SK-N-SH (cell line): ENCODE measurements at regions not wholly inside any gene's neighbourhood (a gene's known extent, or its start where the extent isn't known, plus 50 kb on each side); places are given as distances from the start of the nearest gene placed in this dataset.

ENCODE experiments used
- CTCF ChIA-PET: fragments of 300-600, 350-600 bp; formaldehyde crosslinking; extraction: SDS; loops from one replicate; lab custom pipeline; 2021; lab: Yijun Ruan, JAX
- POLR2A ChIA-PET: fragments of 350-600 bp; sonication (Branson Sonifier 250); formaldehyde crosslinking; extraction: SDS; loops from one replicate; lab custom pipeline; 2020; ENCODE audit warnings: antibody characterized with exemption, inconsistent platforms; lab: Yijun Ruan, JAX
- DNase-seq: peaks from one replicate; pipeline ENCODE4 v3.0.0; 2012
- H2AFZ ChIP-seq: fragments of 200-600 bp; sonication (generic); 2 replicates; pipeline ENCODE4 v1.8.1; 2016; ENCODE audit warnings: antibody characterized with exemption, mild to moderate bottlenecking, low read depth
- H3F3A ChIP-seq: fragments of 200-600 bp; sonication (generic); replicated peaks from 2 replicates; pipeline ENCODE3; 2016; ENCODE audit warnings: antibody characterized with exemption, mild to moderate bottlenecking; ENCODE audit not compliant: insufficient read depth
- H3K27ac ChIP-seq, 2 experiments: fragments of 200-500 bp in 1 of 2; fragments of 200-600 bp in 1 of 2; sonication (Bioruptor generic) in 1 of 2; sonication (generic), shearing (Covaris generic) in 1 of 2; 2 replicates each; pipeline versions ENCODE4 v1.5.1 to v1.6.1; 2014 to 2016; ENCODE audit warnings: low read depth in 2 of 2, inconsistent platforms in 1 of 2, low read length in 1 of 2, mild to moderate bottlenecking in 1 of 2, mixed read lengths in 1 of 2
- H3K27me3 ChIP-seq: fragments of 200-600 bp; sonication (generic), shearing (Covaris generic); 2 replicates; pipeline ENCODE4 v1.6.1; 2016; ENCODE audit warnings: mixed run types; ENCODE audit not compliant: insufficient read depth
- H3K36me3 ChIP-seq, 2 experiments: fragments of 200-500 bp in 1 of 2; fragments of 200-600 bp in 1 of 2; sonication (Bioruptor generic) in 1 of 2; sonication (generic) in 1 of 2; replicated peaks in 1 of 2; 2 replicates each; pipeline versions ENCODE3 to v1.5.1; 2014 to 2016; ENCODE audit warnings: low read length in 1 of 2, mild to moderate bottlenecking in 1 of 2; ENCODE audit not compliant: insufficient read depth in 2 of 2, control insufficient read depth in 1 of 2
- H3K4me1 ChIP-seq, 2 experiments: fragments of 200-500 bp in 1 of 2; fragments of 200-600 bp in 1 of 2; sonication (Bioruptor generic) in 1 of 2; sonication (generic), shearing (Covaris generic) in 1 of 2; 2 replicates each; pipeline versions ENCODE4 v1.5.1 to v1.6.1; 2014 to 2016; ENCODE audit warnings: low read depth in 1 of 2, low read length in 1 of 2, mixed run types in 1 of 2; ENCODE audit not compliant: insufficient read depth in 2 of 2, control insufficient read depth in 1 of 2
- H3K4me2 ChIP-seq: fragments of 200-600 bp; sonication (generic), shearing (Covaris generic); 2 replicates; pipeline ENCODE4 v1.6.1; 2017; ENCODE audit warnings: mixed run types
- H3K4me3 ChIP-seq, 2 experiments: fragments of 200-500 bp in 1 of 2; fragments of 200-600 bp in 1 of 2; sonication (Bioruptor generic) in 1 of 2; sonication (generic), shearing (Covaris generic) in 1 of 2; 2 replicates each; pipeline versions ENCODE4 v1.5.1 to v1.8.1; 2014 to 2016; ENCODE audit warnings: low read depth in 2 of 2, inconsistent platforms in 1 of 2, low read length in 1 of 2, mild to moderate bottlenecking in 1 of 2, mixed read lengths in 1 of 2, moderate library complexity in 1 of 2
- H3K79me2 ChIP-seq: fragments of 200-600 bp; sonication (generic); 2 replicates; pipeline ENCODE4 v1.8.1; 2017; ENCODE audit warnings: mild to moderate bottlenecking; ENCODE audit not compliant: insufficient read depth
- H3K9ac ChIP-seq: fragments of 200-600 bp; sonication (generic); 2 replicates; pipeline ENCODE4 v1.6.1; 2017; ENCODE audit warnings: mixed run types
- H3K9me2 ChIP-seq: fragments of 200-600 bp; sonication (generic); 2 replicates; pipeline ENCODE4 v1.6.1; 2017; ENCODE audit warnings: mixed run types
- H3K9me3 ChIP-seq: fragments of 200-600 bp; sonication (generic); 2 replicates; pipeline ENCODE4 v1.6.1; 2017; ENCODE audit warnings: mixed run types, mild to moderate bottlenecking, moderate library complexity
- H4K20me1 ChIP-seq: fragments of 200-600 bp; sonication (generic); 2 replicates; pipeline ENCODE4 v1.6.1; 2017; ENCODE audit warnings: mild to moderate bottlenecking, mixed run types; ENCODE audit not compliant: insufficient read depth
- EP300 ChIP-seq, 2 experiments: IDR thresholded peaks; 2 replicates each; pipeline versions ENCODE4 v1.4.0 to v1.6.1; 2012; ENCODE audit warnings: borderline replicate concordance in 1 of 2, low read depth in 1 of 2, low read length in 1 of 2
- FOXJ3 ChIP-seq: sonication (generic); formaldehyde crosslinking; IDR thresholded peaks from 2 replicates; pipeline ENCODE4 v1.5.1; 2020; ENCODE audit warnings: mild to moderate bottlenecking, missing genetic modification reagents
- FOXM1 ChIP-seq: IDR thresholded peaks from 2 replicates; pipeline ENCODE4 v1.4.0; 2012; ENCODE audit warnings: low read depth, mild to moderate bottlenecking
- GATA2 ChIP-seq: sonication (generic); formaldehyde crosslinking; IDR thresholded peaks from 2 replicates; pipeline ENCODE4 v1.5.0; 2020; ENCODE audit warnings: mild to moderate bottlenecking, missing genetic modification reagents
- MEF2A ChIP-seq: IDR thresholded peaks from 2 replicates; pipeline ENCODE4 v1.4.0; 2012; ENCODE audit warnings: low read depth, borderline replicate concordance
- NFIC ChIP-seq: IDR thresholded peaks from 2 replicates; pipeline ENCODE4 v1.4.0; 2012; ENCODE audit warnings: borderline replicate concordance
- RAD21 ChIP-seq: IDR thresholded peaks from 2 replicates; pipeline ENCODE4 v1.6.1; 2012; ENCODE audit warnings: mild to moderate bottlenecking, low read length
- RXRA ChIP-seq: IDR thresholded peaks from 2 replicates; pipeline ENCODE4 v1.4.0; 2012; ENCODE audit warnings: low read depth, mild to moderate bottlenecking, borderline replicate concordance
- SMC3 ChIP-seq: IDR thresholded peaks from 2 replicates; pipeline ENCODE4 v1.6.1; 2012; ENCODE audit warnings: low read depth, low read length, improper control_type of control experiment
- TCF12 ChIP-seq: IDR thresholded peaks from 2 replicates; pipeline ENCODE4 v1.4.0; 2012
- ZBTB33 ChIP-seq: IDR thresholded peaks from 2 replicates; pipeline ENCODE4 v1.4.0; 2012; ENCODE audit warnings: low read depth, borderline replicate concordance
- WGBS: methylation state at CpG from one replicate; pipeline ENCODE4 v1.1.6; 2017; ENCODE audit warnings: low lambda C conversion rate; 5-methylcytosine and 5-hydroxymethylcytosine counted together

DNA sequence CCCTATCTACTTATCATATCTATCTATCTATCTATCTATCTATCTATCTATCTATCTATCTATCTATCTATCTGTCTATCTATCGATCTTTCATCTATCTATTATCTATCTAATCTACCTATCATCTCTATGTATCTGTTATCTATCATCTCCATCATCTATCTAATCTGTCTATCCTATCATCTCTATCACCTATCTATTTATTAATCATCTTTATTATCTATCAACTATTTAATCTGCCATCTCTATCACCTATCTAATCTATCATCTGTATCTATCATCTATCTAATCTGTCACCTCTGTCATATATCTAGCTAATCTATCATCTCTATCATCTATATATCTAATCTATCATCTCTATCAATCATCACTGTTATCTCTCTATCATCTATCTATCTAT lies 736.3 kb downstream of the TYW1 start:
- ChIA-PET CTCF (no interaction called here), POLR2A (no interaction called here)
- 1% methylated on average over 1 of the region's 1 CpG for WGBS
- TF ChIP-seq RAD21, result no peak
- no peak for TF ChIP-seq RXRA
- TF ChIP-seq ZBTB33, result no peak
- Histone ChIP-seq H4K20me1 (no peaks in the 10 kb centered on the region), H3K79me2 (no peaks in the 10 kb centered on the region), H3K4me2 (no peak overlapping the region), H3K27me3 (no peaks in the 10 kb centered on the region), H3K9me3 (peaks cover 5% of the 10 kb centered on the region; the same call in 1 of the 2 replicates), H3K9ac (no peak overlapping the region), H3K36me3 (no peaks in the 10 kb centered on the region), H3F3A (no peaks in the 10 kb centered on the region), H3K27ac (no peak overlapping the region), H3K9me2 (no peaks in the 10 kb centered on the region), H2AFZ (no peak overlapping the region), H3K4me1 (no peaks in the 10 kb centered on the region), H3K4me3 (no peak overlapping the region)
- DNase-seq, result no peak

DNA sequence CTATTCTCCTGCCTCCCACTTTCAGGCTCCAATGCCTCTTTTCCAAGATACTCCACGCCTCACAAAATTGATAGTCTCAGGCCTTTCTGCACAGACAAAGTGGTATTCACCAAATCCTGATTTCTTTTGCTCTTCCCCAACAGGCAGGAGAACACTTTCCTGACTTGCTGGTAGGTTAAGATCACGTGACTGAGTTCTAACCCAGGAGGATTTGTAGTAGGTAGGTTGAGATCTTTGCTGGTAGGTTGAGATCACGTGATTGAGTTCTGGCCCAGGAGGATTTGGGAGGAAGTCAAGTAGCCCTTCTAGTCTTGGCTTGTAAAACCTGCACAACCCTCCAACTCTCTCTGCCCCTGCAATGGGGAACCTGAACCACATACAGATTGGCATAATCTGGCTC lies 741.5 kb downstream of the TYW1 start:
- H3K27me3 ChIP-seq, result no peaks in the 10 kb centered on the region
- no peak overlapping the region for H3K4me2 ChIP-seq
- H3F3A ChIP-seq, result no peaks in the 10 kb centered on the region
- H3K79me2 ChIP-seq, result no peaks in the 10 kb centered on the region
- no peaks in the 10 kb centered on the region for H4K20me1 ChIP-seq
- H3K27ac ChIP-seq, result no peak overlapping the region
- ChIA-PET CTCF (no interaction called here), POLR2A (no interaction called here)
- peaks cover 19% of the 10 kb centered on the region for H3K9me3 ChIP-seq
- H3K9ac ChIP-seq, result no peak overlapping the region
- H3K36me3 ChIP-seq, result no peaks in the 10 kb centered on the region
- TF ChIP-seq TCF12 (no peak), FOXJ3 (CRISPR knock-in tag) (no peak), FOXM1 (no peak), ZBTB33 (no peak), SMC3 (no peak), NFIC (no peak), GATA2 (CRISPR knock-in tag) (no peak), MEF2A (no peak), EP300 (IDR thresholded peaks at IDR 0.05; ENCODE audit: borderline replicate concordance in 1 of 2, low read depth in 1 of 2, low read length in 1 of 2) (no peak), RXRA (no peak)
- WGBS, result 12% methylated on average over 3 of the region's 3 CpGs
- no peak overlapping the region for H3K4me3 ChIP-seq
- no peak overlapping the region for H2AFZ ChIP-seq
- H3K9me2 ChIP-seq, result no peaks in the 10 kb centered on the region
- H3K4me1 ChIP-seq, result no peaks in the 10 kb centered on the region
- no peak for DNase-seq
